GM12878 (cell line): ENCODE measurements at regions not wholly inside any gene's neighbourhood (a gene's known extent, or its start where the extent isn't known, plus 50 kb on each side); places are given as distances from the start of the nearest gene placed in this dataset.

Experiments used
- ATAC-seq: fragments of 200-7000 bp; cut with Tn5 transposase; 3 replicates; pipeline ENCODE4 v1.9.1; 2020; ENCODE audit warnings: mild to moderate bottlenecking, moderate library complexity
- BruUV-seq: library from RNA; stranded (reverse); fragments of 400-500 nt; replicated peaks from 2 replicates; lab custom pipeline; 2021; lab: Mats Ljungman, UMichigan
- CTCF ChIA-PET: fragments of 300-600 bp; sonication (Branson Sonifier 250); formaldehyde crosslinking; extraction: SDS; loops from one replicate; lab custom pipeline; 2021; ENCODE audit warnings: inconsistent platforms; lab: Yijun Ruan, JAX
- POLR2A ChIA-PET: fragments of 350-600 bp; formaldehyde crosslinking; extraction: SDS; loops from one replicate; lab custom pipeline; 2021; ENCODE audit warnings: inconsistent platforms; lab: Charles Lee
- RAD21 ChIA-PET: fragments of 300-600 bp; sonication (Branson Sonifier 250); formaldehyde crosslinking; loops from one replicate; lab custom pipeline; 2023; ENCODE audit warnings: antibody characterized with exemption; ENCODE audit not compliant: unreplicated experiment; lab: Charles Lee
- SMC1A ChIA-PET: fragments of 300-600 bp; sonication (Branson Sonifier 250); formaldehyde crosslinking; loops from one replicate; lab custom pipeline; 2023; ENCODE audit not compliant: unreplicated experiment, uncharacterized antibody; lab: Charles Lee
- DNase-seq: peaks from one replicate; pipeline ENCODE4 v3.0.0-alpha.2; 2011; ENCODE audit warnings: low read depth, low spot score
- FAIRE-seq: peaks from 3 replicates; lab custom pipeline; 2011; peaks lifted over from hg19 to GRCh38; lab: Jason Lieb, UNC
- H2AFZ ChIP-seq: 2 replicates; pipeline ENCODE4 v1.6.0; 2011; ENCODE audit warnings: low read depth, low read length, control low read depth; ENCODE audit not compliant: control insufficient read depth
- H3K27ac ChIP-seq: 2 replicates; pipeline ENCODE4 v1.5.1; 2011; ENCODE audit warnings: control low read depth; ENCODE audit not compliant: control insufficient read depth, insufficient read depth
- H3K27me3 ChIP-seq, 2 experiments: replicated peaks in 1 of 2; 2 replicates each; pipeline versions ENCODE4 v1.6.0 to v1.6.1; 2011; ENCODE audit warnings: low read length in 1 of 2; ENCODE audit not compliant: control insufficient read depth in 2 of 2, insufficient read depth in 2 of 2
- H3K36me3 ChIP-seq, 2 experiments: 2 replicates each; pipeline ENCODE4 v1.5.1; 2011; ENCODE audit warnings: low read length in 1 of 2; ENCODE audit not compliant: control insufficient read depth in 2 of 2, insufficient read depth in 2 of 2
- H3K4me1 ChIP-seq: 2 replicates; pipeline ENCODE4 v1.6.1; 2011; ENCODE audit warnings: mild to moderate bottlenecking, low read length, moderate library complexity, mixed read lengths; ENCODE audit not compliant: control insufficient read depth, insufficient read depth
- H3K4me2 ChIP-seq: 2 replicates; pipeline ENCODE4 v1.6.0; 2011; ENCODE audit warnings: control low read depth; ENCODE audit not compliant: control insufficient read depth, insufficient read depth
- H3K4me3 ChIP-seq: fragments of 200-600 bp; sonication (generic); 2 replicates; pipeline ENCODE4 v1.5.1; 2016
- H3K79me2 ChIP-seq: 2 replicates; pipeline ENCODE4 v1.6.0; 2011; ENCODE audit warnings: low read length; ENCODE audit not compliant: control insufficient read depth, insufficient read depth
- H3K9ac ChIP-seq: 2 replicates; pipeline ENCODE4 v1.8.0; 2011; ENCODE audit warnings: low read length, control low read depth, mixed read lengths; ENCODE audit not compliant: control insufficient read depth, insufficient read depth
- H3K9me3 ChIP-seq: replicated peaks from 3 replicates; pipeline ENCODE4 v1.5.1; 2011; ENCODE audit warnings: mild to moderate bottlenecking, low read length; ENCODE audit not compliant: control insufficient read depth, insufficient read depth
- H4K20me1 ChIP-seq: 2 replicates; pipeline ENCODE4 v1.6.0; 2011; ENCODE audit not compliant: control insufficient read depth, insufficient read depth
- BACH1 ChIP-seq: fragments of 450-650 bp; IDR thresholded peaks from 2 replicates; pipeline ENCODE4 v1.6.1; 2017; ENCODE audit warnings: mild to moderate bottlenecking, borderline replicate concordance
- CHD4 ChIP-seq: fragments of 200-600 bp; sonication (generic); IDR thresholded peaks from 2 replicates; pipeline ENCODE4 v1.6.1; 2016; ENCODE audit warnings: mild to moderate bottlenecking
- IKZF2 ChIP-seq, 2 experiments: fragments of 450-650 bp; IDR thresholded peaks; 2 replicates each; pipeline ENCODE4 v1.6.1; 2017; ENCODE audit warnings: mild to moderate bottlenecking in 2 of 2, moderate library complexity in 2 of 2
- JUND ChIP-seq: IDR thresholded peaks from 2 replicates; pipeline ENCODE4 v1.6.1; 2012; ENCODE audit warnings: low read depth, mild to moderate bottlenecking, low read length, improper control_type of control experiment, moderate library complexity
- KAT2A ChIP-seq: conservative IDR thresholded peaks from 2 replicates; pipeline ENCODE4 v1.6.1; 2011; ENCODE audit warnings: low read depth, low read length; ENCODE audit not compliant: control insufficient read depth
- RELA ChIP-seq: fragments of 450-650 bp; IDR thresholded peaks from 2 replicates; pipeline ENCODE4 v1.8.0; 2014; ENCODE audit warnings: borderline replicate concordance; ENCODE audit not compliant: partially characterized antibody
- SPI1 ChIP-seq: IDR thresholded peaks from 2 replicates; pipeline ENCODE4 v1.6.1; 2011; ENCODE audit warnings: low read depth, mild to moderate bottlenecking, low read length, moderate library complexity, borderline replicate concordance; ENCODE audit not compliant: insufficient read depth
- TCF3 ChIP-seq: IDR thresholded peaks from 2 replicates; pipeline ENCODE4 v1.6.1; 2012; ENCODE audit warnings: low read depth, mild to moderate bottlenecking, low read length, borderline replicate concordance; ENCODE audit not compliant: insufficient read depth
- ZNF687 ChIP-seq: fragments of 450-650 bp; IDR thresholded peaks from 2 replicates; pipeline ENCODE4 v1.6.1; 2017; ENCODE audit warnings: mild to moderate bottlenecking, moderate library complexity
- WGBS: methylation state at CpG from one replicate; pipeline ENCODE4 v1.1.6; 2016; ENCODE audit warnings: low lambda C conversion rate; ENCODE audit not compliant: insufficient replicate concordance, insufficient coverage; ENCODE audit errors: missing lambda C conversion rate; 5-methylcytosine and 5-hydroxymethylcytosine counted together
- in situ Hi-C: fragments of 300-500 bp; cut with MboI; formaldehyde crosslinking; loops from 9 replicates; pipeline ENCODE4 v1.14.3; 2018; ENCODE audit warnings: mixed read lengths
- intact Hi-C: fragments of 100-400 bp; cut with micrococcal nuclease; formaldehyde crosslinking; loops from one replicate; pipeline ENCODE4 v1.14.2; 2022; ENCODE audit not compliant: unreplicated experiment
- TF ChIP-seq, protein P1 (sequence below): IDR thresholded peaks from 2 replicates; pipeline ENCODE4 v1.6.1; 2011; ENCODE audit warnings: low read depth, mild to moderate bottlenecking, low read length, moderate library complexity, borderline replicate concordance; ENCODE audit errors: extremely low read depth
- TF ChIP-seq, protein P2 (sequence below), 3 experiments: IDR thresholded peaks in 2 of 3; conservative IDR thresholded peaks in 1 of 3; 2 replicates each; pipeline ENCODE4 v1.5.1; 2011; ENCODE audit warnings: low read depth in 3 of 3, low read length in 3 of 3, mild to moderate bottlenecking in 3 of 3, control low read depth in 2 of 3, moderate library complexity in 2 of 3, inconsistent platforms in 1 of 3, mixed read lengths in 1 of 3; ENCODE audit not compliant: control insufficient read depth in 2 of 3, insufficient read depth in 1 of 3; ENCODE audit errors: extremely low read depth in 1 of 3

DNA sequence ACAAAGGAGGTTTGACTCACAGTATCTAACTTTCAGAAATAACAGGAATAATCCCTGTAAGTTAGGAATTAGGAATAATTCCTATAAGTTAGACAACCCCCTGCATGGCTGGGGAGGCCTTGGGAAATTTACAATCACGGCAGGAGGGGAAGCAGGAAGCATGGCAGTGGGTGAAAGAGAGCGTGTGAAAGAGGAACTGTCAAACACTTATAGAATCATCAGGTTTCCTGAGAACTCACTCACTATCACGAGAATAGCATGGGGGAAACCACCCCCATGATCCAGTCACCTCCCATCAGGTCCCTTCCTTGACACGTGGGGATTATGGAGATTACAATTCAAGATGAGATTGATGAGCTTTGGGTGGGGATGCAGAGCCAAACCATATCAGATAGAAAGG is 385.5 kb downstream of the IL20RB start (continued):
- TF ChIP-seq ZNF687, result peak; percentile 33; the same call in 1 of the 2 replicates
- TF ChIP-seq, protein P1, sequence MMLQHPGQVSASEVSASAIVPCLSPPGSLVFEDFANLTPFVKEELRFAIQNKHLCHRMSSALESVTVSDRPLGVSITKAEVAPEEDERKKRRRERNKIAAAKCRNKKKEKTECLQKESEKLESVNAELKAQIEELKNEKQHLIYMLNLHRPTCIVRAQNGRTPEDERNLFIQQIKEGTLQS, result no peak
- no peak for TF ChIP-seq BACH1
- TF ChIP-seq IKZF2 (IDR thresholded peaks at IDR 0.05), result peak in 1 of 2 experiments; percentile 50; a peak in 2 of 4 replicates
- no peak for TF ChIP-seq KAT2A
- peak; percentile 73 for TF ChIP-seq SPI1
- no peak for TF ChIP-seq TCF3
- no peak for TF ChIP-seq RELA

DNA sequence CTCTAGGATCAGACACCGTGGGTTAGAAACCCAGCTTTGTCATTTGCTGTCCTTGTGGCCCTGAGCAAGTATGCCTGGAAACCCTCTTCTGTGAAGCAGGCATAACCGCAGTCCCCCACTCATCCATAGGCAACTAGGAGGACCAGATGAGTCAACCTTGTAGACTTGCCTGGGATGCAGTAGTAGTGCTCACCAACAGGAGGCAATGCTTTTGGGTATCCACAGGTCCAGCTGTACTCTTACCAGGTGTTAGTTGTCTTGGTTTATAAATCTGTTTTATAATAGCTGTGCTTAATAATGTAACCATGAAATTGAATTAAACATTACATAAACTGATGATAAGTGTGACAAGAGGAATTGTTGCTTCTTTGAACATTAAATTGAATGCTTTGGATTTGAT is 389.3 kb downstream of the IL20RB start:
- Histone ChIP-seq H3K79me2 (no peaks in the 10 kb centered on the region), H4K20me1 (no peaks in the 10 kb centered on the region), H3K4me2 (no peak overlapping the region), H3K4me1 (no peaks in the 10 kb centered on the region; the same call in 1 of the 2 replicates), H3K27me3 (no peaks in the 10 kb centered on the region), H3K9ac (no peak overlapping the region), H2AFZ (no peak overlapping the region), H3K9me3 (peaks cover 9% of the 10 kb centered on the region; the same call in 2 of the 3 replicates), H3K27ac (no peak overlapping the region), H3K36me3 (no peaks in the 10 kb centered on the region), H3K4me3 (no peak overlapping the region)
- BruUV-seq, result no TSS peak
- ChIA-PET SMC1A (interaction anchor here (1.6 kb wide), 1 partner anchor 11 kb away, joined by 5 read pairs; no protein-coding TSS in a partner anchor), POLR2A (interaction anchor here (0.8 kb wide), 1 partner anchor 16 kb away, joined by 3 read pairs; no protein-coding TSS in a partner anchor), CTCF (no interaction called here), RAD21 (interaction anchor here (1.7 kb wide), 1 partner anchor 39 kb away, joined by 3 read pairs; no protein-coding TSS in a partner anchor)
- in situ Hi-C loops (no loop called here), intact Hi-C loops (loop anchor here (10.0 kb wide), 1 partner anchor 482 kb away; the partner anchor contains the start of gene NCK1)
- DNase-seq, result no peak
- WGBS, result 13% methylated on average over 2 of the region's 2 CpGs
- no peak for FAIRE-seq
- peak; percentile 48; the same call in 2 of the 3 replicates for ATAC-seq
- TF ChIP-seq JUND (no peak), CHD4 (no peak)
- TF ChIP-seq, protein P2, sequence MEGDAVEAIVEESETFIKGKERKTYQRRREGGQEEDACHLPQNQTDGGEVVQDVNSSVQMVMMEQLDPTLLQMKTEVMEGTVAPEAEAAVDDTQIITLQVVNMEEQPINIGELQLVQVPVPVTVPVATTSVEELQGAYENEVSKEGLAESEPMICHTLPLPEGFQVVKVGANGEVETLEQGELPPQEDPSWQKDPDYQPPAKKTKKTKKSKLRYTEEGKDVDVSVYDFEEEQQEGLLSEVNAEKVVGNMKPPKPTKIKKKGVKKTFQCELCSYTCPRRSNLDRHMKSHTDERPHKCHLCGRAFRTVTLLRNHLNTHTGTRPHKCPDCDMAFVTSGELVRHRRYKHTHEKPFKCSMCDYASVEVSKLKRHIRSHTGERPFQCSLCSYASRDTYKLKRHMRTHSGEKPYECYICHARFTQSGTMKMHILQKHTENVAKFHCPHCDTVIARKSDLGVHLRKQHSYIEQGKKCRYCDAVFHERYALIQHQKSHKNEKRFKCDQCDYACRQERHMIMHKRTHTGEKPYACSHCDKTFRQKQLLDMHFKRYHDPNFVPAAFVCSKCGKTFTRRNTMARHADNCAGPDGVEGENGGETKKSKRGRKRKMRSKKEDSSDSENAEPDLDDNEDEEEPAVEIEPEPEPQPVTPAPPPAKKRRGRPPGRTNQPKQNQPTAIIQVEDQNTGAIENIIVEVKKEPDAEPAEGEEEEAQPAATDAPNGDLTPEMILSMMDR (IDR thresholded peaks at IDR 0.05 in 2 of 3, conservative IDR thresholded peaks at IDR 0.05 in 1 of 3; ENCODE audit: control insufficient read depth in 2 of 3, extremely low read depth in 1 of 3, insufficient read depth in 1 of 3, low read depth in 3 of 3, low read length in 3 of 3), result peak in 1 of 3 experiments; percentile 28; a peak in 1 of 6 replicates
